ENCODE measurements at regions not wholly inside any gene's neighbourhood (a gene's known extent, or its start where the extent isn't known, plus 50 kb on each side); places are given as distances from the start of the nearest gene placed in this dataset.

DNA sequence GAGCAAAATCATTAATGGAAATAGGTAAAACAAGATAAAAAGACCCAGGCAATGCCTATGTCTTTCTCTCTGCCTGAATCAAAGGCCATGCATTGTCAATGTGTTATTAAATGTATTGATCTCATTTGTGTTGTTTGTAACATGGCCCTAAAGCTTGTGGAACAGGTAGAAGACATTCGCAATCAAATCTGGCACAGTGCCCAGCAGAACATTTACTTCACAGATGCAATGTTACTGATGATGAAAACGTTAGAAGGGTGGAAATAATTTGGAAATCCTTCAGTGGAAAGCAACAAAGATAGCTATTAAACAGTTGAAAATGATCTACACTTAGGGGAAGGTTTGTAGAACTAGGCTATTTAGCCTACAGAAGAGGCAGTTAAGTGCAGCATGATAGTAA lies 368.2 kb downstream of the EPHA4 start:
- TF ChIP-seq, protein P1, sequence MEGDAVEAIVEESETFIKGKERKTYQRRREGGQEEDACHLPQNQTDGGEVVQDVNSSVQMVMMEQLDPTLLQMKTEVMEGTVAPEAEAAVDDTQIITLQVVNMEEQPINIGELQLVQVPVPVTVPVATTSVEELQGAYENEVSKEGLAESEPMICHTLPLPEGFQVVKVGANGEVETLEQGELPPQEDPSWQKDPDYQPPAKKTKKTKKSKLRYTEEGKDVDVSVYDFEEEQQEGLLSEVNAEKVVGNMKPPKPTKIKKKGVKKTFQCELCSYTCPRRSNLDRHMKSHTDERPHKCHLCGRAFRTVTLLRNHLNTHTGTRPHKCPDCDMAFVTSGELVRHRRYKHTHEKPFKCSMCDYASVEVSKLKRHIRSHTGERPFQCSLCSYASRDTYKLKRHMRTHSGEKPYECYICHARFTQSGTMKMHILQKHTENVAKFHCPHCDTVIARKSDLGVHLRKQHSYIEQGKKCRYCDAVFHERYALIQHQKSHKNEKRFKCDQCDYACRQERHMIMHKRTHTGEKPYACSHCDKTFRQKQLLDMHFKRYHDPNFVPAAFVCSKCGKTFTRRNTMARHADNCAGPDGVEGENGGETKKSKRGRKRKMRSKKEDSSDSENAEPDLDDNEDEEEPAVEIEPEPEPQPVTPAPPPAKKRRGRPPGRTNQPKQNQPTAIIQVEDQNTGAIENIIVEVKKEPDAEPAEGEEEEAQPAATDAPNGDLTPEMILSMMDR (IDR thresholded peaks at IDR 0.05) = no peak
- no peak for DNase-seq (ENCODE audit: extremely low spot score in 2 of 2)
- intact Hi-C loops (cut with DNase I) = no loop called here

DNA sequence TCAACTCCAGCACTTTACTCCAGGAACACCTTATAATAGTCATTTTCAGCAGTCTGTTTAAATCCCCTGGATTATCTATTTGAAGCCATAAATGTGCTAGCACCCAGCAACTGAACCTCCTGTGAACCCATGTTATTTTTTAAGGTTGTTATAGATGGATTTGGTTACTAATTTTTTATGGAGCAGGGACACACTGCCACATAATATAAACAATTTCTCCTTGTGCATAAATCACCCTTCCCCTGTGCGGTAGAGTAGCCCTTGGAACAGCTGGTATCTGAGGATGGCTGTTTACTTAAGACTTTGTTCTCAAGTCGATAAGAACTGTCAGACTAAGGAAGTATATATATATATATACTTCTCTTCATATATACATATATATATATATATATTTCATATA lies 367.4 kb downstream of the EPHA4 start:
- TF ChIP-seq POLR2A (IDR thresholded peaks at IDR 0.05) (no peak), POLR2AphosphoS5 (IDR thresholded peaks at IDR 0.05; ENCODE audit: insufficient read depth in 1 of 2, low read depth in 1 of 2) (no peak)
- TF ChIP-seq, protein P1 (IDR thresholded peaks at IDR 0.05) = no peak
- intact Hi-C loops (cut with DNase I) = no loop called here

More for the DNA sequence above, 368.2 kb downstream of the EPHA4 start:
- Histone ChIP-seq H3K36me3 (no peaks in the 10 kb centered on the region), H3K27me3 (no peaks in the 10 kb centered on the region), H3K9me3 (no peaks in the 10 kb centered on the region), H3K27ac (no peak overlapping the region), H3K4me3 (no peak overlapping the region), H3K4me1 (no peaks in the 10 kb centered on the region)

GRCh38 chr2:221205103-221205673 lies 366.9 kb downstream of the EPHA4 start:
- Histone ChIP-seq H3K4me1 (no peaks in the 10 kb centered on the region), H3K27me3 (no peaks in the 10 kb centered on the region), H3K27ac (no peak overlapping the region), H3K9me3 (no peaks in the 10 kb centered on the region), H3K4me3 (no peak overlapping the region), H3K36me3 (no peaks in the 10 kb centered on the region)
- intact Hi-C loops (cut with DNase I) = no loop called here
- TF ChIP-seq POLR2A (IDR thresholded peaks at IDR 0.05) (no peak), POLR2AphosphoS5 (IDR thresholded peaks at IDR 0.05; ENCODE audit: insufficient read depth in 1 of 2, low read depth in 1 of 2) (no peak)
- DNase-seq (ENCODE audit: extremely low spot score in 2 of 2) = no peak

More for the DNA sequence above, 367.4 kb downstream of the EPHA4 start:
- Histone ChIP-seq H3K27ac (no peak overlapping the region), H3K36me3 (no peaks in the 10 kb centered on the region), H3K4me3 (no peak overlapping the region), H3K4me1 (no peaks in the 10 kb centered on the region), H3K27me3 (no peaks in the 10 kb centered on the region), H3K9me3 (no peaks in the 10 kb centered on the region)
- no peak for DNase-seq (ENCODE audit: extremely low spot score in 2 of 2)

- Histone ChIP-seq H3K27me3 (no peaks in the 10 kb centered on the region), H3K36me3 (no peaks in the 10 kb centered on the region), H3K4me1 (no peaks in the 10 kb centered on the region), H3K9me3 (no peaks in the 10 kb centered on the region), H3K27ac (no peak overlapping the region), H3K4me3 (no peak overlapping the region)
- TF ChIP-seq POLR2A (IDR thresholded peaks at IDR 0.05) = no peak
- TF ChIP-seq, protein P1 (IDR thresholded peaks at IDR 0.05) = no peak
- no peak for TF ChIP-seq POLR2AphosphoS5 (IDR thresholded peaks at IDR 0.05; ENCODE audit: insufficient read depth in 1 of 2, low read depth in 1 of 2)
- DNase-seq (ENCODE audit: extremely low spot score in 2 of 2) = no peak
- intact Hi-C loops (cut with DNase I) = no loop called here
Observed at GRCh38 chr2:221210686-221211085, 361.4 kb downstream of the EPHA4 start.

DNA sequence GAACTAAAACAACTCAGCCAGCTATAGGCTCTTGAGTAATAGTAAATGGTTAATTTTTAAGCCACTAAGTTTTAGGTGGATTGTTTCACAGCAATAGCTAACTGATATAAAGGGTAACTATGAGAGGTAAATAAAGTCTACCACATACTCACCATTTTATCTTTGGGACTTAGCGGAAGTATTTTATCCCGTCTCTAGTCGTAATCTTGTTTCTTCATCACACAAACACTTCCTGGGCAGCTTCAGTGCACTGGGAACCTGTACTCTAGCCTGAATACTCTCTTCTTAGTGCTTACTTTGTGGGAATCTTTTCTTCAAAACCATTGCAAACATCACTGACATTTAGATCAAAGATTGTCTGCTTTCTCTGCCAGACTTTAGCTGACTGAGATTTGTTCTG lies 360.5 kb downstream of the EPHA4 start:
- Histone ChIP-seq H3K27me3 (no peaks in the 10 kb centered on the region), H3K9me3 (no peaks in the 10 kb centered on the region), H3K4me3 (no peak overlapping the region), H3K4me1 (no peaks in the 10 kb centered on the region), H3K36me3 (no peaks in the 10 kb centered on the region), H3K27ac (no peak overlapping the region)
- no peak for DNase-seq (ENCODE audit: extremely low spot score in 2 of 2)
- TF ChIP-seq POLR2A (IDR thresholded peaks at IDR 0.05) = no peak
- no peak for TF ChIP-seq POLR2AphosphoS5 (IDR thresholded peaks at IDR 0.05; ENCODE audit: insufficient read depth in 1 of 2, low read depth in 1 of 2)
- TF ChIP-seq, protein P1 (IDR thresholded peaks at IDR 0.05) = no peak
- intact Hi-C loops (cut with DNase I) = no loop called here
